GM21515 (cell line): ENCODE measurements at regions not wholly inside any gene's neighbourhood (a gene's known extent, or its start where the extent isn't known, plus 50 kb on each side); places are given as distances from the start of the nearest gene placed in this dataset.
"Not testable (repeated sequence)": the region's sequence is repeated elsewhere in the genome, so short reads cannot be mapped to it uniquely, and the experiment has no call there.

Source experiments
- ATAC-seq: cut with Tn5 transposase; IDR thresholded peaks from one replicate; pipeline ENCODE4 v1.9.1; 2021; ENCODE audit not compliant: unreplicated experiment

GRCh38 chr6:166846446-166847142 lies 109.8 kb downstream of the RNASET2 start:
- ATAC-seq = not testable (repeated sequence)

- ATAC-seq = no peak
These were observed 113.7 kb downstream of the RNASET2 start for GRCh38 chr6:166842607-166843006.

- ATAC-seq = no peak
These were observed 115.1 kb downstream of the RNASET2 start for GRCh38 chr6:166841216-166841615.

DNA sequence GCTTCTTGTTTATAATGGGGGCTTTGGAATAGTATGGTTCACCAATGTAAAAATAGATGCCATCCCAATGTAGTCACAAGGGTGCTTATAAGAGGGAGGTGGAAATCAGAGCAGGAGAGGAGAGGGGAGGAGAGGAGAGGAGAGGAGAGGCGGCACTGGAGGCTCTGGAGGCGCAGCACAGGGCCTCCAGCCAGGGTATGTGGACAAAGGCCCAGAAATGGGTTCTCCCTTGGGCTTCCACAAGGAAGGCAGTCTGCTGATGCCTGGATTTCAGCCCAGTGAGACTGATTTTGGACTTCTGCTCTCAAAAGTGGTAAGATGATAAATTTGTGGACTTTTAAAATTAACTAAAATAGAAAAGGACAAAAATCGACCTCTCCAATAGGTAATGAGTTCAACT lies 116.8 kb downstream of the RNASET2 start:
- ATAC-seq = no peak

DNA sequence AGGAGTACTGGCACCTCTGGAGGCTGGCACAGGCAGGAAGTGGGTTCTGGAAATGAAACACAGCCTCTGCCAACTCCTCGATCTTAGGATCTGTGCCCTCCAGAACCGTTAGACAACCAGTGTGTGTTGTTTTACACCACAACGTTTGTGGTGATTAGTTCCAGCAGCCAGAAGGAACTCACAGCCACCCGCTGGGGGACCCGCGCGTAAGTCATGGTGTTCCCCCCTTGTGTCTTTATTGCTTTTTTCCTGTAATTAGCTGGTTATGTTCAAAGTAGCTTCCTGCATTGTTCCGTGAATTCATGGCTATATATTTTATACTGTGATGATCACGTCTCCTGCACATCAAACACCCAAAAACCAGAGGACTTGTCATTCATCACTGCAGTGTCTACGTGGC lies 117.4 kb downstream of the RNASET2 start:
- no peak for ATAC-seq

DNA sequence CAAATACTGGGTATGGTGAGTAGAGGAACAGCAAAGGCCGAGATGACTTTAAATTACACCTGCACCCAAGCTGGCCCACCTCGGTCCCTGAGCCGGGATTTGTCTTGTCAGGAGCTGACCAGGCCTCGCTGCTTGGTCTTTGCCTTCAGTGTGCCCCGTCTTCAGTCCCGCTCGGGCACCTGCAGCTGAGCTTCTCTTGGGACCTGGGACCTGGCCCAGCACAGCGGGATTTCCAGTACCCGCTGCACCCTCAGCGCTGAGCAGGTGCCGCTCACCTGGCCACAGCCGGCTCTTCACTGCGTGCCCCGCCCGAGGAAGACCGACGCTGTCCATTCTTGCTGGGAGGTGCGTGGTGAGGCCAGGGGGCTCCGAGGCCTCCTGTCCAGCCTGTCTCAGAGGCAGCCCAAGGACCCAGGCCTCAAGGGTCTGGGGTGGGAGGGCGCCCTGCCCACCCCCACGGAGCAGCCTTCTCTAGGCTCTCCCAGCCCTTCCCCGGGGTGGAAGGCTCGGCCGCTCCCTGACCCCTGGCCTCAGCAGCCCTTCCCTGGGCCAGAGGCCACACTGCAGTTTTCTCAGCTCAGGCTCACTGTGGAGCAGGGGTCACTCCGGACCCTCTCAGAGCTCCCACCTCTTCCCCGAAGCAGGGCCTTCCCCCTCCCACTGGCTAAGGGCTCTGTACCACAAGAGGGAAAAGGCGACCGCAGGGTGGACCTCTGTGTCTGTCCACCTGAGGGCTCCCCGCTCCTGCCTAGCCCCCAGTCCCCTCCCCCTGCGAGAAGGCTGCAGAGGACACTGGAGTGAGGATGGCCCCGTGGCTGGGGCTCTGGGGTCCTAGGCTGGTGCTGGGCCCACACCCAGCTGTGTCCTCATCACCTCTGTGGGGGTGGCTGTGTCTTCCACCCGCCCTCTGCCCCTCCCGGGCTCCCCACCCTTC lies 119.3 kb downstream of the RNASET2 start:
- no peak for ATAC-seq

DNA sequence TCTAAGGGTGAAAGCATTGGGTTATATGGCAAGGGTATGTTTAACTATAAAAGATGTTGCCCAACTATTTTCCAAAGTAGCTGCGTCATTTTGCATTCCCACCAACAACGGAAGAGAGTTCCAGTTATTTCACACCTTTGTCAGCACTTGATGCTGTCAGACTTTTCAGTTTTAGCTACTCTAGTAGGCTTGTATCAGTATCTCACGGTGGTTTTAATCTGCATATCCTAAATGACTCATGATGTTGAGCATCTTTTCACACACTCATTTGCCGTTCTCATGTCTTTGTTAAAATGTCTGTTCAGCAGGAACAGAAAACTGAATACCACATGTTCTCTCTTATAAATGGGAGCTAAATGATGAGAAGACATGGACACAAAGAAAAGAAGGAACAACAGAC lies 122.3 kb downstream of the RNASET2 start:
- ATAC-seq = no peak

GRCh38 chr6:166830891-166831363 lies 125.4 kb downstream of the RNASET2 start:
- no peak for ATAC-seq

GRCh38 chr6:166830185-166830890 lies 126.0 kb downstream of the RNASET2 start:
- peak; percentile 95 for ATAC-seq

GRCh38 chr6:166826264-166826663 lies 130.1 kb downstream of the RNASET2 start:
- ATAC-seq = no peak

- no peak for ATAC-seq
These were observed 130.7 kb downstream of the RNASET2 start for GRCh38 chr6:166825553-166826145.

DNA sequence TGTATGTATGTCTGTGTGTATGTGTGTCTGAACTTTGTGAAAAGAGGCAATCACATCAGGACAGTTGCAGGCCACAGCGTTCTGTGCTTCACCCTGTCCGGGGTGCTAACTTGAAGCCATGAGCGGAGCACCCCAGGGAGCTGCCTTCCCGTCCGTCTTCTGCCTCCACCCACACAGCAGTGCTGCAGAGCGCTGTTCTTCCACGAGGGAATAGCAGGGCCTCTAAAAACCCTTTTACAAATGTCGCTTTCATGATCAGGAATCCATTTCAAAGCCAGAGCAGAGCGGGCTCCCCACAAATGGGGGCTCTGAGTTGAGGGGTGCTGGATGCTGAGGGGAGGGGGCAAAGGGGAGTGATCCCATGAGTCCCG lies 131.5 kb downstream of the RNASET2 start:
- ATAC-seq = no peak

- no peak for ATAC-seq
These were observed 132.0 kb downstream of the RNASET2 start for GRCh38 chr6:166824146-166824879.

DNA sequence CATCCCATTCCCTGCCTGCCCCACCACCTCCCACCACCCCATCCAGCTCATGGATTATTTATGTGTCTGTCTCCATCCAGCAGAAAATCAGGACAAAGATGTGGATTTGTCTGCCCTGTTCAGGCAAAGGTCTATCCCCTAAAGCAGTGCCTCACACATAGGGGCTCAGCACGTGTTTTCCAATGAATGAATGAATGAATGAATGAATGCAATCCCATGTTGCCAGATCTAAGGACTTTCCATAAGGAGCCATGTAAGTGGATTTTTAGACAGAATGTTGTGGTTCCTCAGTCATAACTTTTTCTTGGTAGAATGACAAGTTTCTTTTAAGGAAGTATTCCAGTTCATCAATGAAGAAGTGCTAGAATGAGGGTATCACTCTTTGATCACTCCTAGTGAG lies 133.7 kb downstream of the RNASET2 start:
- ATAC-seq = no peak

DNA sequence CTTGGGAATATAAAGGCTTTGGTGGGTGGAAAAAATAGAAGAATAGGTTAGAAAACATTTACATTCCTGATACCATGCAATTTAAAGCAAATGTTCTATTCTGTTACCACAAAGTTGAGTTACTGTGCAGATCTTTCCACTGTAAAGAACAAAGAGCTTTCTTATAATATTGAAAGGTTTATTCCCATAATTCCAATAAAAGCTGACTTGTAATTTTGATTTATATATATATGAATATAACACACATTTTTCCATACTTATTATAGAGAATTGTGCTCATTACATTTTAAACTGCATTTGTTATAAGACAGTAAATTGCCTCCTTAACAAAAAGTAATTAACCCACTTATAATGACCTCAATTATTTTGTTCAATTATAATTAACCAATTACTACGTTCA lies 135.9 kb downstream of the RNASET2 start:
- no peak for ATAC-seq

GRCh38 chr6:166820070-166820469 lies 136.3 kb downstream of the RNASET2 start:
- ATAC-seq = no peak

- ATAC-seq = no peak
These were observed 140.7 kb downstream of the RNASET2 start for GRCh38 chr6:166815629-166816028.

DNA sequence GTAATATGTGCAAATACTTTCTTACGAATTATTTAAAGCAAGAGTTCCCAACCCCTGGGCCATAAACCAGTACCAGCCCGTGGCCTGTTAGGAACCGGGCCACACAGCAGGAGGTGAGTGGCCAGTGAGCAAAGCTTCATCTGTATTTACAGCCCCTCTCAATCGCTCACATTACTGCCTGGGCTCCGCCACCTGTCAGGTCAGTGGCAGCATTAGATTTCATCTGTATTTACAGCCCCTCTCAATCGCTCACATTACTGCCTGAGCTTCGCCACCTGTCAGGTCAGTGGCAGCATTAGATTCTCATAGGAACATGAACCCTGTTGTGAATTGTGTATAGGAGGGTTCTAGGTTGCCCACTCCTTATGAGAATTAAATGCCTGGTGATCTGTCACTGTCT lies 142.0 kb downstream of the RNASET2 start:
- ATAC-seq = no peak

DNA sequence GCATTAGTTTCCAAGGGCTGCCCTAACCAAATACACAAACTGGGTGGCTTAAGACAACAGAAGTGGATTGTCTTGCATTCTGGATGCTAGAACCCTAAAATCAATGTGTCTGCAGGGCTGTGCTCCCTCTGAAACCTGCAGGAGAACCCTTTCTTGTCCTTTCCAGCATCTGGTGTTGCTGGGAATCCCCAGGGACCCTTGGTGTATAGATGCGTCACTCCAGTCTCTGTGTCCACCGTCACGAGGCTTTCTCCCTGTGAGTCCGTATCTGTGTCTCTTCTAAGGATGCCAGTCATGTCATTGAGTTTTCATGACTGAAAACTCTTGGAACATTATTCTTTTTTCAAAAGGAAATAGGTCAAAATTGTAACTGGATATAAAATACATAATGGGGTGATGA lies 142.9 kb downstream of the RNASET2 start:
- no peak for ATAC-seq

GRCh38 chr6:166810864-166811263 lies 145.5 kb downstream of the RNASET2 start:
- no peak for ATAC-seq
